ENCODE measurements at regions not wholly inside any gene's neighbourhood (a gene's known extent, or its start where the extent isn't known, plus 50 kb on each side); places are given as distances from the start of the nearest gene placed in this dataset.
"Not testable (repeated sequence)": the region's sequence is repeated elsewhere in the genome, so short reads cannot be mapped to it uniquely, and the experiment has no call there.

GRCh38 chr5:118611332-118611945 lies 376.9 kb downstream of the DTWD2 start:
- no peak for DNase-seq (ENCODE audit: low read depth in 4 of 4, low spot score in 2 of 4)

- no peak for DNase-seq (ENCODE audit: low read depth in 4 of 4, low spot score in 2 of 4)
Observed at GRCh38 chr5:118606940-118607339, 381.4 kb downstream of the DTWD2 start.

GRCh38 chr5:118605761-118606160 lies 382.6 kb downstream of the DTWD2 start:
- DNase-seq (ENCODE audit: low read depth in 4 of 4, low spot score in 2 of 4): no peak

GRCh38 chr5:118604106-118604505 lies 384.2 kb downstream of the DTWD2 start:
- no peak for DNase-seq (ENCODE audit: low read depth in 4 of 4, low spot score in 2 of 4)

GRCh38 chr5:118603278-118603677 lies 385.1 kb downstream of the DTWD2 start:
- no peak for DNase-seq (ENCODE audit: low read depth in 4 of 4, low spot score in 2 of 4)

GRCh38 chr5:118598311-118598710 lies 390.0 kb downstream of the DTWD2 start:
- DNase-seq (ENCODE audit: low read depth in 4 of 4, low spot score in 2 of 4): no peak

GRCh38 chr5:118597543-118597942 lies 390.8 kb downstream of the DTWD2 start:
- DNase-seq (ENCODE audit: low read depth in 4 of 4, low spot score in 2 of 4): no peak

GRCh38 chr5:118596255-118596654 lies 392.1 kb downstream of the DTWD2 start:
- DNase-seq (ENCODE audit: low read depth in 4 of 4, low spot score in 2 of 4): no peak

- DNase-seq (ENCODE audit: low read depth in 4 of 4, low spot score in 2 of 4): no peak
Observed at GRCh38 chr5:118593003-118593328, 395.4 kb downstream of the DTWD2 start.

- DNase-seq (ENCODE audit: low read depth in 4 of 4, low spot score in 2 of 4): no peak
Observed at GRCh38 chr5:118592229-118593002, 395.9 kb downstream of the DTWD2 start.

- DNase-seq (ENCODE audit: low read depth in 4 of 4, low spot score in 2 of 4): no peak
Observed at GRCh38 chr5:118590806-118591205, 397.5 kb downstream of the DTWD2 start.

- DNase-seq (ENCODE audit: low read depth in 4 of 4, low spot score in 2 of 4): no peak
Observed at GRCh38 chr5:118580949-118581348, 407.4 kb downstream of the DTWD2 start.

GRCh38 chr5:118578093-118578492 lies 410.3 kb downstream of the DTWD2 start:
- no peak for DNase-seq (ENCODE audit: low read depth in 4 of 4, low spot score in 2 of 4)

GRCh38 chr5:118577621-118578020 lies 410.7 kb downstream of the DTWD2 start:
- DNase-seq (ENCODE audit: low read depth in 4 of 4, low spot score in 2 of 4): no peak

- not testable (repeated sequence) for DNase-seq (ENCODE audit: low read depth in 4 of 4, low spot score in 2 of 4)
Observed at GRCh38 chr5:118570276-118570675, 418.1 kb downstream of the DTWD2 start.

- DNase-seq (ENCODE audit: low read depth in 4 of 4, low spot score in 2 of 4): not testable (repeated sequence)
Observed at GRCh38 chr5:118569596-118569995, 418.8 kb downstream of the DTWD2 start.

GRCh38 chr5:118565335-118565971 lies 422.9 kb downstream of the DTWD2 start:
- no peak for DNase-seq (ENCODE audit: low read depth in 4 of 4, low spot score in 2 of 4)

GRCh38 chr5:118561971-118562370 lies 426.4 kb downstream of the DTWD2 start:
- DNase-seq (ENCODE audit: low read depth in 4 of 4, low spot score in 2 of 4): no peak

GRCh38 chr5:118561235-118561634 lies 427.1 kb downstream of the DTWD2 start:
- DNase-seq (ENCODE audit: low read depth in 4 of 4, low spot score in 2 of 4): no peak

GRCh38 chr5:118558871-118559270 lies 429.5 kb downstream of the DTWD2 start:
- DNase-seq (ENCODE audit: low read depth in 4 of 4, low spot score in 2 of 4): no peak

- DNase-seq (ENCODE audit: low read depth in 4 of 4, low spot score in 2 of 4): peak in 1 of 4 donors; percentile 12
Observed at GRCh38 chr5:118557251-118557661, 431.1 kb downstream of the DTWD2 start.

GRCh38 chr5:118556792-118557191 lies 431.6 kb downstream of the DTWD2 start:
- no peak for DNase-seq (ENCODE audit: low read depth in 4 of 4, low spot score in 2 of 4)

All from left renal cortex interstitium (tissue), 4 donors.